ENCODE measurements at regions not wholly inside any gene's neighbourhood (a gene's known extent, or its start where the extent isn't known, plus 50 kb on each side); places are given as distances from the start of the nearest gene placed in this dataset.

GRCh38 chr13:37450276-37450675 is 148.3 kb downstream of the POSTN start:
- Histone ChIP-seq H3K9ac (ENCODE audit: low read length) (no peak overlapping the region), H3K4me3 (replicated peaks in 1 of 2; ENCODE audit: low read depth in 1 of 2, low read length in 2 of 2) (no peak overlapping the region), H3K4me1 (ENCODE audit: control insufficient read depth in 1 of 2, insufficient read depth in 2 of 2, low read length in 2 of 2) (no peaks in the 10 kb centered on the region), H3K79me2 (ENCODE audit: insufficient read depth, low read length) (no peaks in the 10 kb centered on the region), H2AFZ (ENCODE audit: low read depth, low read length, poor library complexity, severe bottlenecking) (no peak overlapping the region), H3K9me2 (ENCODE audit: insufficient read depth) (no peaks in the 10 kb centered on the region), H3K27ac (ENCODE audit: low read depth, low read length) (no peak overlapping the region), H3K36me3 (ENCODE audit: control insufficient read depth in 1 of 2, insufficient read depth in 2 of 2, low read length in 2 of 2) (no peaks in the 10 kb centered on the region), H4K20me1 (ENCODE audit: insufficient read depth) (no peaks in the 10 kb centered on the region), H3K9me3 (ENCODE audit: control insufficient read depth in 1 of 2, insufficient read depth in 1 of 2, low read depth in 1 of 2, low read length in 2 of 2) (peaks cover 7 to 15% of the 10 kb centered on the region in 2 experiments; a peak in 2 of 4 replicates), H3K27me3 (ENCODE audit: insufficient read depth, low read length) (no peaks in the 10 kb centered on the region), H3K4me2 (ENCODE audit: low read length) (no peak overlapping the region)
- intact Hi-C loops (cut with micrococcal nuclease): no loop called here
- ATAC-seq (no peak), DNase-seq (ENCODE audit: low read depth, low spot score) (no peak)
- RAD21 ChIA-PET (ENCODE audit: low non-redundant PET in 1 of 2, low total read pairs in 2 of 2, uncharacterized antibody in 2 of 2, unreplicated experiment in 2 of 2): no interaction called here
- no peak for TF ChIP-seq POLR2AphosphoS5 (IDR thresholded peaks at IDR 0.05; ENCODE audit: low read depth, low read length)
- no peak for TF ChIP-seq YY1 (IDR thresholded peaks at IDR 0.05; ENCODE audit: extremely low read depth, insufficient replicate concordance, low read depth, low read length)
- no peak for TF ChIP-seq ATF3 (IDR thresholded peaks at IDR 0.05)
- no peak for TF ChIP-seq EZH2 (IDR thresholded peaks at IDR 0.05)
- TF ChIP-seq CEBPB (IDR thresholded peaks at IDR 0.05; ENCODE audit: low read depth): no peak
- TF ChIP-seq FOSL1 (IDR thresholded peaks at IDR 0.05; ENCODE audit: low read depth): no peak
- no peak for TF ChIP-seq TCF7L2 (IDR thresholded peaks at IDR 0.05; ENCODE audit: borderline replicate concordance, extremely low read depth, insufficient read depth, insufficient read length)
- TF ChIP-seq CTCF (IDR thresholded peaks at IDR 0.05 in 2 of 3, conservative IDR thresholded peaks at IDR 0.05 in 1 of 3; ENCODE audit: borderline replicate concordance in 1 of 3, insufficient read depth in 1 of 3, low read depth in 2 of 3, low read length in 2 of 3): no peak
- TF ChIP-seq SRF (IDR thresholded peaks at IDR 0.05; ENCODE audit: low read depth): no peak
- TF ChIP-seq SIN3A (IDR thresholded peaks at IDR 0.05; ENCODE audit: low read depth): no peak
- TF ChIP-seq MAX (IDR thresholded peaks at IDR 0.05): no peak
- no peak for TF ChIP-seq REST (IDR thresholded peaks at IDR 0.05; ENCODE audit: low read depth)
- TF ChIP-seq ZBTB33 (IDR thresholded peaks at IDR 0.05; ENCODE audit: extremely low read depth, insufficient replicate concordance, low read length): no peak
- CTCF ChIA-PET: no interaction called here
- POLR2A ChIA-PET: no interaction called here
- no TSS peak for BruUV-seq (replicated peaks)

Measured in HCT116 (cell line).